Panc1 (cell line): ENCODE measurements at regions not wholly inside any gene's neighbourhood (a gene's known extent, or its start where the extent isn't known, plus 50 kb on each side); places are given as distances from the start of the nearest gene placed in this dataset.

ENCODE experiments used
- ATAC-seq: fragments of 200-7000 bp; cut with Tn5 transposase; 2 replicates; pipeline ENCODE4 v1.9.1; 2020; ENCODE audit warnings: mild to moderate bottlenecking, moderate library complexity
- BruUV-seq: library from RNA; stranded (reverse); fragments of 400-500 nt; replicated peaks from 2 replicates; lab custom pipeline; 2021; lab: Mats Ljungman, UMichigan
- CTCF ChIA-PET: fragments of 300-600 bp; sonication (Branson Sonifier 250); formaldehyde crosslinking; loops from one replicate; lab custom pipeline; 2022; ENCODE audit warnings: antibody characterized with exemption; lab: Charles Lee
- POLR2A ChIA-PET: fragments of 300-600 bp; sonication (Branson Sonifier 250); formaldehyde crosslinking; loops from one replicate; lab custom pipeline; 2022; ENCODE audit warnings: antibody characterized with exemption; lab: Charles Lee
- DNase-seq: peaks from one replicate; pipeline ENCODE4 v3.0.0-alpha.2; 2010; ENCODE audit warnings: low read depth, low spot score
- H3K27ac ChIP-seq: 2 replicates; pipeline ENCODE4 v1.5.1; 2011; ENCODE audit warnings: mild to moderate bottlenecking, low read length, inconsistent platforms
- H3K27me3 ChIP-seq: fragments of 200-500 bp; sonication (Bioruptor generic); 2 replicates; pipeline ENCODE4 v1.6.0; 2014; ENCODE audit warnings: low read length, inconsistent platforms; ENCODE audit not compliant: control insufficient read depth, insufficient read depth
- H3K36me3 ChIP-seq: fragments of 200-500 bp; sonication (Bioruptor generic); 2 replicates; pipeline ENCODE4 v1.5.1; 2014; ENCODE audit warnings: inconsistent platforms, mild to moderate bottlenecking, low read length, moderate library complexity; ENCODE audit not compliant: control insufficient read depth, insufficient read depth
- H3K4me1 ChIP-seq: 2 replicates; pipeline ENCODE4 v1.5.1; 2011; ENCODE audit warnings: inconsistent platforms, mild to moderate bottlenecking, low read length, moderate library complexity; ENCODE audit not compliant: control insufficient read depth, insufficient read depth
- H3K4me3 ChIP-seq, 2 experiments: 2 replicates each; pipeline ENCODE4 v1.5.1; 2011 to 2012; ENCODE audit warnings: low read depth in 2 of 2, low read length in 2 of 2, mild to moderate bottlenecking in 2 of 2, inconsistent platforms in 1 of 2, moderate library complexity in 1 of 2
- H3K9me3 ChIP-seq: fragments of 200-500 bp; sonication (Bioruptor generic); 2 replicates; pipeline ENCODE4 v1.5.1; 2014; ENCODE audit warnings: low read depth, mild to moderate bottlenecking, inconsistent platforms, low read length, moderate library complexity; ENCODE audit not compliant: control insufficient read depth, insufficient read depth
- CTCF ChIP-seq: fragments of 450-650 bp; IDR thresholded peaks from 2 replicates; pipeline ENCODE4 v1.5.1; 2017; ENCODE audit warnings: mild to moderate bottlenecking
- POLR2AphosphoS5 ChIP-seq: IDR thresholded peaks from 2 replicates; pipeline ENCODE4 v1.6.1; 2012; ENCODE audit warnings: mild to moderate bottlenecking, low read depth, low read length, moderate library complexity
- REST ChIP-seq, 2 experiments: IDR thresholded peaks; 2 replicates each; pipeline ENCODE4 v1.6.1; 2011 to 2012; ENCODE audit warnings: low read depth in 2 of 2, control low read depth in 1 of 2, low read length in 1 of 2, mild to moderate bottlenecking in 1 of 2, moderate library complexity in 1 of 2; ENCODE audit not compliant: insufficient read depth in 1 of 2
- SIN3A ChIP-seq: IDR thresholded peaks from 2 replicates; pipeline ENCODE4 v1.6.1; 2012; ENCODE audit warnings: low read depth, mild to moderate bottlenecking, low read length, moderate library complexity, borderline replicate concordance; ENCODE audit not compliant: insufficient read depth
- TCF7L2 ChIP-seq: IDR thresholded peaks from 2 replicates; pipeline ENCODE4 v1.6.1; 2011; ENCODE audit warnings: mild to moderate bottlenecking, low read depth, low read length, inconsistent platforms
- in situ Hi-C: cut with HindIII; loops from 2 replicates; pipeline ENCODE4 v1.10.0; 2016; ENCODE audit warnings: low sequenced_read_pairs, low pct_unique_long_range_greater_than_20kb
- intact Hi-C: fragments of 100-400 bp; cut with micrococcal nuclease; formaldehyde crosslinking; loops from one replicate; pipeline ENCODE4 v1.10.0; 2022; ENCODE audit not compliant: unreplicated experiment

GRCh38 chr6:27669295-27669623 is 196.4 kb upstream of the ZNF184 start:
- H3K4me1 ChIP-seq = peaks cover 16% of the 10 kb centered on the region
- TF ChIP-seq REST (IDR thresholded peaks at IDR 0.05; ENCODE audit: insufficient read depth in 1 of 2, low read depth in 2 of 2, low read length in 1 of 2) = no peak
- TF ChIP-seq TCF7L2 = no peak
- TF ChIP-seq POLR2AphosphoS5 = no peak
- TF ChIP-seq CTCF = no peak
- TF ChIP-seq SIN3A = no peak
- no TSS peak for BruUV-seq
- no peaks in the 10 kb centered on the region for H3K36me3 ChIP-seq
- H3K9me3 ChIP-seq = no peaks in the 10 kb centered on the region
- H3K27me3 ChIP-seq = no peaks in the 10 kb centered on the region
- ATAC-seq (no peak), DNase-seq (no peak)
- in situ Hi-C loops (no loop called here), intact Hi-C loops (no loop called here)
- CTCF ChIA-PET = interaction anchor here (0.6 kb wide), 1 partner anchor 535 kb away, joined by 4 read pairs; no protein-coding TSS in a partner anchor
- POLR2A ChIA-PET = interaction anchor here (0.6 kb wide), 2 partner anchors 52 to 574 kb away, joined by 3 to 9 read pairs; no protein-coding TSS in a partner anchor
- H3K27ac ChIP-seq = no peak overlapping the region
- peak overlapping the region; percentile 63 to 86 for H3K4me3 ChIP-seq

- peak overlapping the region; percentile 31 for H3K27ac ChIP-seq
- H3K9me3 ChIP-seq = no peaks in the 10 kb centered on the region
- DNase-seq (peak; percentile 94), ATAC-seq (peak; percentile 78)
- H3K27me3 ChIP-seq = no peaks in the 10 kb centered on the region
- TSS peak; percentile 95 for BruUV-seq
- TF ChIP-seq SIN3A (0 out of 2 replicates have a peak, but pooled peaks have one; percentile 28), REST (IDR thresholded peaks at IDR 0.05; ENCODE audit: insufficient read depth in 1 of 2, low read depth in 2 of 2, low read length in 1 of 2) (0 out of 4 replicates have a peak, but pooled peaks of 1 of the 2 experiments have one; percentile 15), POLR2AphosphoS5 (no peak; the same call in 1 of the 2 replicates), TCF7L2 (peak; percentile 80; the same call in 1 of the 2 replicates)
- H3K4me1 ChIP-seq = peaks cover 16% of the 10 kb centered on the region
- no peaks in the 10 kb centered on the region for H3K36me3 ChIP-seq
- in situ Hi-C loops = no loop called here
- POLR2A ChIA-PET = interaction anchor here (0.6 kb wide), 2 partner anchors 51 to 573 kb away, joined by 3 to 9 read pairs; no protein-coding TSS in a partner anchor
- H3K4me3 ChIP-seq = peak overlapping the region; percentile 63 to 86
- CTCF ChIA-PET = interaction anchor here (0.5 to 0.6 kb wide), 2 partner anchors 505 to 534 kb away, joined by 4 read pairs; no protein-coding TSS in a partner anchor
- intact Hi-C loops = no loop called here
Measured at GRCh38 chr6:27668442-27669294, 195.8 kb upstream of the ZNF184 start.
